ENCODE measurements at regions not wholly inside any gene's neighbourhood (a gene's known extent, or its start where the extent isn't known, plus 50 kb on each side); places are given as distances from the start of the nearest gene placed in this dataset.

DNA sequence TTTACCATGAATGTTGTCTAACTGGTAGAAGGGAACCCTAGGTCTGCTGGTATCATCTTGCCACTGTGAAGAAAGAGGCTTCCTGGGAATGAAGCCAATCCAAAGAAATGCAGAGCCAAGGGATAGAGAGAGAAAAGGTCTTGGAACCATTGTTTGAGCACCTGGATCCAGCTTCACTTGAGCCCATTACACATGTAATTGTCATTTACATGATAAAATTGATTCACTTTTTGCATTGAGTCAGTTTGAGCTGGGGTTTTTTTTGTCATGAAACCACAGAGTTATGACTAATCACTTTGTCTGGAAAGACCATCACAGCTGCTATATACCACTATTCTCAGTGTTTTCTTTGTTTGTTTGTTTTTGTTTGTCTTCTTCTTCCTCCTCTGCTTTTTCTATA, 112.3 kb downstream of the CBLN4 start:
- TF ChIP-seq, protein P1, sequence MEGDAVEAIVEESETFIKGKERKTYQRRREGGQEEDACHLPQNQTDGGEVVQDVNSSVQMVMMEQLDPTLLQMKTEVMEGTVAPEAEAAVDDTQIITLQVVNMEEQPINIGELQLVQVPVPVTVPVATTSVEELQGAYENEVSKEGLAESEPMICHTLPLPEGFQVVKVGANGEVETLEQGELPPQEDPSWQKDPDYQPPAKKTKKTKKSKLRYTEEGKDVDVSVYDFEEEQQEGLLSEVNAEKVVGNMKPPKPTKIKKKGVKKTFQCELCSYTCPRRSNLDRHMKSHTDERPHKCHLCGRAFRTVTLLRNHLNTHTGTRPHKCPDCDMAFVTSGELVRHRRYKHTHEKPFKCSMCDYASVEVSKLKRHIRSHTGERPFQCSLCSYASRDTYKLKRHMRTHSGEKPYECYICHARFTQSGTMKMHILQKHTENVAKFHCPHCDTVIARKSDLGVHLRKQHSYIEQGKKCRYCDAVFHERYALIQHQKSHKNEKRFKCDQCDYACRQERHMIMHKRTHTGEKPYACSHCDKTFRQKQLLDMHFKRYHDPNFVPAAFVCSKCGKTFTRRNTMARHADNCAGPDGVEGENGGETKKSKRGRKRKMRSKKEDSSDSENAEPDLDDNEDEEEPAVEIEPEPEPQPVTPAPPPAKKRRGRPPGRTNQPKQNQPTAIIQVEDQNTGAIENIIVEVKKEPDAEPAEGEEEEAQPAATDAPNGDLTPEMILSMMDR (IDR thresholded peaks at IDR 0.05; ENCODE audit: poor library complexity) = no peak
- no peak for TF ChIP-seq EZH2 (IDR thresholded peaks at IDR 0.05; ENCODE audit: borderline replicate concordance)
